Esophagus squamous epithelium (tissue), 5 donors: ENCODE measurements at regions not wholly inside any gene's neighbourhood (a gene's known extent, or its start where the extent isn't known, plus 50 kb on each side); places are given as distances from the start of the nearest gene placed in this dataset.

ENCODE experiments used
- DNase-seq: peaks from one replicate; lab custom pipeline; 2025; lab: John Stamatoyannopoulos, UW
- H3K27ac ChIP-seq, 4 donors: fragments of 200-600 bp; sonication (generic); one replicate each; pipeline ENCODE4 v1.5.1; 2016 to 2019; ENCODE audit warnings: mild to moderate bottlenecking in 1 of 4
- H3K27me3 ChIP-seq, 4 donors: fragments of 200-600 bp; sonication (generic); 1 replicate in 3 of 4; 2 replicates in 1 of 4; pipeline versions ENCODE4 v1.5.1 to v1.6.0; 2017 to 2021; ENCODE audit warnings: antibody characterized with exemption in 1 of 4
- H3K36me3 ChIP-seq, 3 donors: fragments of 200-600 bp; sonication (generic); one replicate each; pipeline ENCODE4 v1.5.1; 2016 to 2019
- H3K4me1 ChIP-seq, 3 donors: fragments of 200-600 bp; sonication (generic); one replicate each; pipeline ENCODE4 v1.5.1; 2017 to 2019
- H3K4me3 ChIP-seq, 4 donors: fragments of 200-600 bp; sonication (generic); 1 replicate in 3 of 4; 2 replicates in 1 of 4; pipeline ENCODE4 v1.5.1; 2016 to 2019; ENCODE audit warnings: mild to moderate bottlenecking in 2 of 4, moderate library complexity in 1 of 4
- H3K9me3 ChIP-seq, 3 donors: fragments of 200-600 bp; sonication (generic); one replicate each; pipeline ENCODE4 v1.5.1; 2016 to 2019
- CTCF ChIP-seq, 6 experiments: fragments of 450-650 bp in 4 of 6; fragments of 200-600 bp in 2 of 6; sonication (generic) in 2 of 6; IDR thresholded peaks; one replicate each; pipeline ENCODE4 v1.5.1; 2016 to 2019; ENCODE audit warnings: antibody characterized with exemption in 6 of 6, mild to moderate bottlenecking in 4 of 6, moderate library complexity in 4 of 6
- POLR2A ChIP-seq, 4 donors: fragments of 450-650 bp; IDR thresholded peaks; one replicate each; pipeline ENCODE4 v1.6.1; 2017; ENCODE audit warnings: antibody characterized with exemption in 4 of 4, mild to moderate bottlenecking in 4 of 4, moderate library complexity in 3 of 4
- WGBS, 2 donors: methylation state at CpG; one replicate each; pipeline ENCODE4 v1.1.5; 2018; 5-methylcytosine and 5-hydroxymethylcytosine counted together
- intact Hi-C: fragments of 100-400 bp; cut with DNase I; formaldehyde crosslinking; loops from one replicate; pipeline ENCODE4 v1.15.0; 2022
- donor health status: DM: yes; HTN: yes; CAD: no.

GRCh38 chr5:120368923-120369715 lies 95.0 kb upstream of the PRR16 start:
- Histone ChIP-seq H3K27me3 (no peaks in the 10 kb centered on the region), H3K9me3 (no peaks in the 10 kb centered on the region), H3K36me3 (no peaks in the 10 kb centered on the region), H3K27ac (no peak overlapping the region), H3K4me3 (no peak overlapping the region), H3K4me1 (peaks cover 0 to 12% (median 0%) of the 10 kb centered on the region in 3 donors)
- WGBS, 2 donors = 45 to 67% methylated on average over 4 of the region's 8 CpGs
- DNase-seq = no peak
- intact Hi-C loops = no loop called here
- TF ChIP-seq POLR2A (IDR thresholded peaks at IDR 0.05) (no peak), CTCF (IDR thresholded peaks at IDR 0.05) (peak in 1 of 6 experiments; percentile 7)

- TF ChIP-seq CTCF (IDR thresholded peaks at IDR 0.05) (no peak), POLR2A (IDR thresholded peaks at IDR 0.05) (no peak)
- Histone ChIP-seq H3K27me3 (no peaks in the 10 kb centered on the region), H3K27ac (no peak overlapping the region), H3K36me3 (no peaks in the 10 kb centered on the region), H3K9me3 (no peaks in the 10 kb centered on the region), H3K4me3 (no peak overlapping the region), H3K4me1 (peaks cover 0 to 12% (median 0%) of the 10 kb centered on the region in 3 donors)
- WGBS, 2 donors = 65% methylated on average over 3 of the region's 3 CpGs
- DNase-seq = no peak
- intact Hi-C loops = no loop called here
Measured at GRCh38 chr5:120372899-120373298, 91.2 kb upstream of the PRR16 start.

GRCh38 chr5:120375248-120375647 lies 88.9 kb upstream of the PRR16 start:
- no peak for TF ChIP-seq POLR2A (IDR thresholded peaks at IDR 0.05)
- no peak for TF ChIP-seq CTCF (IDR thresholded peaks at IDR 0.05)
- intact Hi-C loops = no loop called here
- no peak for DNase-seq
- Histone ChIP-seq H3K27me3 (no peaks in the 10 kb centered on the region), H3K4me3 (no peak overlapping the region), H3K9me3 (no peaks in the 10 kb centered on the region), H3K27ac (no peak overlapping the region), H3K4me1 (no peaks in the 10 kb centered on the region), H3K36me3 (no peaks in the 10 kb centered on the region)
- WGBS, 2 donors = 21 to 45% methylated on average over 1 of the region's 1 CpG

- no peak overlapping the region for H3K27ac ChIP-seq
- H3K27me3 ChIP-seq = no peaks in the 10 kb centered on the region
- no peaks in the 10 kb centered on the region for H3K9me3 ChIP-seq
- TF ChIP-seq CTCF (IDR thresholded peaks at IDR 0.05) (no peak), POLR2A (IDR thresholded peaks at IDR 0.05) (no peak)
- H3K36me3 ChIP-seq = no peaks in the 10 kb centered on the region
- WGBS, 2 donors = 33 to 65% methylated on average over 1 of the region's 1 CpG
- DNase-seq = no peak
- intact Hi-C loops = no loop called here
- H3K4me1 ChIP-seq = no peaks in the 10 kb centered on the region
- no peak overlapping the region for H3K4me3 ChIP-seq
Measured at GRCh38 chr5:120380644-120381043, 83.5 kb upstream of the PRR16 start.

- Histone ChIP-seq H3K4me3 (no peak overlapping the region), H3K9me3 (no peaks in the 10 kb centered on the region), H3K36me3 (no peaks in the 10 kb centered on the region), H3K27ac (no peak overlapping the region), H3K27me3 (no peaks in the 10 kb centered on the region), H3K4me1 (no peaks in the 10 kb centered on the region)
- WGBS, 2 donors = 73 to 77% methylated on average over 2 of the region's 2 CpGs
- intact Hi-C loops = no loop called here
- TF ChIP-seq CTCF (IDR thresholded peaks at IDR 0.05) (no peak), POLR2A (IDR thresholded peaks at IDR 0.05) (no peak)
- no peak for DNase-seq
Measured at GRCh38 chr5:120382833-120383232, 81.3 kb upstream of the PRR16 start.
